H9 (cell line): ENCODE measurements at regions not wholly inside any gene's neighbourhood (a gene's known extent, or its start where the extent isn't known, plus 50 kb on each side); places are given as distances from the start of the nearest gene placed in this dataset.

Experiments used
- DNase-seq: peaks from one replicate; pipeline ENCODE4 v3.0.0-alpha.2; 2017
- H2AFZ ChIP-seq: one replicate; pipeline ENCODE4 v1.6.1; 2013; ENCODE audit warnings: mild to moderate bottlenecking, low read length, control low read depth, moderate library complexity
- H2AK5ac ChIP-seq: 2 replicates; pipeline ENCODE4 v1.6.1; 2013; ENCODE audit warnings: low read length, control low read depth, mixed read lengths; ENCODE audit not compliant: insufficient read length
- H2BK120ac ChIP-seq: one replicate; pipeline ENCODE4 v1.6.1; 2013; ENCODE audit warnings: low read depth, mild to moderate bottlenecking, low read length, control low read depth, inconsistent platforms; ENCODE audit not compliant: poor library complexity, severe bottlenecking
- H2BK12ac ChIP-seq: 2 replicates; pipeline ENCODE4 v1.6.1; 2013; ENCODE audit warnings: low read length, control low read depth, mixed read lengths, low read depth; ENCODE audit not compliant: insufficient read length
- H2BK15ac ChIP-seq: 2 replicates; pipeline ENCODE4 v1.6.1; 2013; ENCODE audit warnings: low read depth, low read length, control low read depth
- H2BK20ac ChIP-seq: one replicate; pipeline ENCODE4 v1.6.1; 2013; ENCODE audit warnings: low read depth, mild to moderate bottlenecking, low read length, control low read depth, inconsistent platforms; ENCODE audit not compliant: poor library complexity, severe bottlenecking
- H2BK5ac ChIP-seq: 2 replicates; pipeline ENCODE4 v1.6.1; 2013; ENCODE audit warnings: low read length, control low read depth, mixed read lengths; ENCODE audit not compliant: insufficient read length
- H3K14ac ChIP-seq: 2 replicates; pipeline ENCODE4 v1.6.1; 2013; ENCODE audit warnings: low read length, control low read depth; ENCODE audit not compliant: insufficient read depth
- H3K18ac ChIP-seq: 2 replicates; pipeline ENCODE4 v1.6.1; 2013; ENCODE audit warnings: low read depth, mild to moderate bottlenecking, mixed read lengths, low read length, control low read depth; ENCODE audit not compliant: insufficient read length
- H3K23ac ChIP-seq: 2 replicates; pipeline ENCODE4 v1.6.1; 2013; ENCODE audit warnings: low read length, control low read depth, mixed read lengths, low read depth; ENCODE audit not compliant: insufficient read length
- H3K23me2 ChIP-seq: 2 replicates; pipeline ENCODE4 v1.6.1; 2013; ENCODE audit warnings: low read depth, mild to moderate bottlenecking, mixed read lengths, low read length, control low read depth; ENCODE audit not compliant: insufficient read length, poor library complexity, severe bottlenecking
- H3K27ac ChIP-seq: 2 replicates; pipeline ENCODE4 v1.5.1; 2013; ENCODE audit warnings: low read length, control low read depth, mixed read lengths, low read depth; ENCODE audit not compliant: insufficient read length
- H3K27me3 ChIP-seq: 2 replicates; pipeline ENCODE4 v1.6.1; 2013; ENCODE audit warnings: low read length, control low read depth, inconsistent platforms; ENCODE audit not compliant: insufficient read depth
- H3K4ac ChIP-seq: 2 replicates; pipeline ENCODE4 v1.6.1; 2013; ENCODE audit warnings: low read depth, mild to moderate bottlenecking, control low read depth, inconsistent platforms, low read length, moderate library complexity
- H3K4me1 ChIP-seq: 2 replicates; pipeline ENCODE4 v1.6.1; 2013; ENCODE audit warnings: low read length, control low read depth, inconsistent platforms; ENCODE audit not compliant: insufficient read depth
- H3K4me2 ChIP-seq: 2 replicates; pipeline ENCODE4 v1.6.1; 2013; ENCODE audit warnings: low read length, control low read depth, mixed read lengths; ENCODE audit not compliant: insufficient read length, insufficient read depth
- H3K56ac ChIP-seq: 2 replicates; pipeline ENCODE4 v1.6.1; 2013; ENCODE audit warnings: low read depth, mild to moderate bottlenecking, mixed read lengths, low read length, control low read depth; ENCODE audit not compliant: insufficient read length
- H3K79me1 ChIP-seq: 2 replicates; pipeline ENCODE4 v1.6.1; 2013; ENCODE audit warnings: low read depth, mild to moderate bottlenecking, moderate library complexity, low read length, control low read depth, inconsistent platforms; ENCODE audit not compliant: insufficient read depth, poor library complexity, severe bottlenecking
- H3K79me2 ChIP-seq: 2 replicates; pipeline ENCODE4 v1.6.1; 2013; ENCODE audit warnings: low read length, control low read depth, inconsistent platforms; ENCODE audit not compliant: insufficient read depth
- H3K9ac ChIP-seq: 2 replicates; pipeline ENCODE4 v1.6.1; 2013; ENCODE audit warnings: low read length, control low read depth, mixed read lengths; ENCODE audit not compliant: insufficient read length; ENCODE audit errors: extremely low read depth
- H3K9me3 ChIP-seq: one replicate; pipeline ENCODE4 v1.6.1; 2013; ENCODE audit warnings: low read depth, low read length, inconsistent platforms; ENCODE audit not compliant: control insufficient read depth
- H3T11ph ChIP-seq: one replicate; pipeline ENCODE4 v1.6.1; 2013; ENCODE audit warnings: mild to moderate bottlenecking, low read length, control low read depth, inconsistent platforms
- H4K20me1 ChIP-seq: one replicate; pipeline ENCODE4 v1.6.1; 2013; ENCODE audit not compliant: control insufficient read depth, insufficient read length, insufficient read depth
- H4K5ac ChIP-seq: 2 replicates; pipeline ENCODE4 v1.6.1; 2013; ENCODE audit warnings: low read depth, mild to moderate bottlenecking, mixed read lengths, low read length, control low read depth; ENCODE audit not compliant: insufficient read length
- H4K8ac ChIP-seq: replicated peaks from 2 replicates; pipeline ENCODE4 v1.6.1; 2013; ENCODE audit warnings: low read length, control low read depth, mixed read lengths, low read depth; ENCODE audit not compliant: insufficient read length
- H4K91ac ChIP-seq: 2 replicates; pipeline ENCODE4 v1.6.1; 2013; ENCODE audit warnings: low read depth, mild to moderate bottlenecking, moderate library complexity, mixed read lengths, low read length, control low read depth; ENCODE audit not compliant: insufficient read length
- H3K27ac Mint-ChIP-seq, 3 experiments: 2 replicates in 2 of 3; 3 replicates in 1 of 3; pipeline ENCODE4 v1.8.0; 2020 to 2021; ENCODE audit warnings: mixed read lengths in 3 of 3, mild to moderate bottlenecking in 1 of 3, moderate library complexity in 1 of 3
- H3K27me3 Mint-ChIP-seq: 2 replicates; pipeline ENCODE4 v1.8.0; 2021; ENCODE audit warnings: low read depth, mild to moderate bottlenecking, moderate library complexity, mixed read lengths
- H3K36me3 Mint-ChIP-seq, 3 experiments: 2 replicates in 2 of 3; 3 replicates in 1 of 3; pipeline ENCODE4 v1.8.0; 2020 to 2021; ENCODE audit warnings: low read depth in 3 of 3, mixed read lengths in 3 of 3; ENCODE audit not compliant: insufficient read depth in 1 of 3
- H3K4me1 Mint-ChIP-seq, 2 experiments: 2 replicates each; pipeline ENCODE4 v1.8.0; 2020; ENCODE audit warnings: mixed read lengths in 2 of 2
- H3K4me3 Mint-ChIP-seq, 2 experiments: 2 replicates in 1 of 2; 3 replicates in 1 of 2; pipeline ENCODE4 v1.8.0; 2020 to 2021; ENCODE audit warnings: mild to moderate bottlenecking in 2 of 2, mixed read lengths in 2 of 2, moderate library complexity in 1 of 2
- H3K9me3 Mint-ChIP-seq, 2 experiments: 2 replicates in 1 of 2; 3 replicates in 1 of 2; pipeline ENCODE4 v1.8.0; 2020; ENCODE audit warnings: mild to moderate bottlenecking in 2 of 2, mixed read lengths in 2 of 2, moderate library complexity in 1 of 2
- CTCF ChIP-seq: fragments of 200-600 bp; sonication (generic); conservative IDR thresholded peaks from 3 replicates; pipeline ENCODE4 v1.8.0; 2021; ENCODE audit warnings: antibody characterized with exemption, mild to moderate bottlenecking
- WGBS: extraction: QIAGEN DNeasy Blood & Tissue Kit; methylation state at CpG from one replicate; pipeline ENCODE4 v1.1.7; 2013; ENCODE audit warnings: missing lambda C conversion rate, low lambda C conversion rate, mixed read lengths; ENCODE audit not compliant: insufficient read length; ENCODE audit errors: extremely low coverage; 5-methylcytosine and 5-hydroxymethylcytosine counted together

- no peak overlapping the region for H2AK5ac ChIP-seq
- H2BK15ac ChIP-seq = no peak overlapping the region
- no peak overlapping the region for H3K56ac ChIP-seq
- no peaks in the 10 kb centered on the region; a peak in 1 of 5 replicates for H3K9me3 Mint-ChIP-seq
- H3K27me3 ChIP-seq = no peaks in the 10 kb centered on the region
- H2BK12ac ChIP-seq = no peak overlapping the region
- H3K4me1 Mint-ChIP-seq = peaks cover 5 to 11% of the 10 kb centered on the region in 2 experiments
- WGBS = no CpG with 5 or more reads among the region's 7 CpGs
- peaks cover 4% of the 10 kb centered on the region for H3K27me3 Mint-ChIP-seq
- H3K79me1 ChIP-seq = no peaks in the 10 kb centered on the region
- no peaks in the 10 kb centered on the region for H3K9me3 ChIP-seq
- no peaks in the 10 kb centered on the region for H4K20me1 ChIP-seq
- H4K5ac ChIP-seq = no peak overlapping the region
- H3T11ph ChIP-seq = no peak overlapping the region
- no peak overlapping the region for H2BK5ac ChIP-seq
- no peak overlapping the region for H3K14ac ChIP-seq
- no peak overlapping the region for H3K18ac ChIP-seq
- TF ChIP-seq CTCF = no peak
- H3K4ac ChIP-seq = no peak overlapping the region
- no peaks in the 10 kb centered on the region for H3K4me1 ChIP-seq
- no peak overlapping the region for H2BK120ac ChIP-seq
- peak overlapping the region in 1 of 3 experiments; percentile 53; a peak in 1 of 7 replicates for H3K27ac Mint-ChIP-seq
- no peak overlapping the region for H3K4me3 Mint-ChIP-seq
- no peak overlapping the region for H2BK20ac ChIP-seq
- no peak overlapping the region for H3K27ac ChIP-seq
- no peak overlapping the region for H3K9ac ChIP-seq
- no peaks in the 10 kb centered on the region for H3K36me3 Mint-ChIP-seq
- no peak overlapping the region for H3K23ac ChIP-seq
- no peaks in the 10 kb centered on the region for H3K79me2 ChIP-seq
- H4K8ac ChIP-seq = no peak overlapping the region
- no peaks in the 10 kb centered on the region for H3K23me2 ChIP-seq
- H4K91ac ChIP-seq = no peak overlapping the region
- no peak for DNase-seq
- H2AFZ ChIP-seq = no peak overlapping the region
- H3K4me2 ChIP-seq = no peak overlapping the region
Observed at GRCh38 chr20:24148372-24148771, 159.8 kb upstream of the GGTLC1 start.
